Endodermal cell (in vitro differentiated cells): ENCODE measurements at regions not wholly inside any gene's neighbourhood (a gene's known extent, or its start where the extent isn't known, plus 50 kb on each side); places are given as distances from the start of the nearest gene placed in this dataset.

Source experiments
- DNase-seq: peaks from one replicate; pipeline ENCODE4 v3.0.0-alpha.2; 2017
- H3K27ac ChIP-seq: 2 replicates; pipeline ENCODE4 v1.5.1; 2013; ENCODE audit warnings: mild to moderate bottlenecking, low read depth, low read length, moderate library complexity
- H3K27me3 ChIP-seq: 2 replicates; pipeline ENCODE4 v1.6.1; 2013; ENCODE audit warnings: mild to moderate bottlenecking, low read length, moderate library complexity; ENCODE audit not compliant: insufficient read depth, control insufficient read depth, poor library complexity, severe bottlenecking
- H3K36me3 ChIP-seq: 2 replicates; pipeline ENCODE4 v1.7.0; 2013; ENCODE audit warnings: mild to moderate bottlenecking, low read length, moderate library complexity; ENCODE audit not compliant: control insufficient read depth, insufficient read depth
- H3K4me1 ChIP-seq: one replicate; pipeline ENCODE4 v1.7.0; 2013; ENCODE audit warnings: low read length; ENCODE audit not compliant: control insufficient read depth, insufficient read depth
- H3K4me3 ChIP-seq: 2 replicates; pipeline ENCODE4 v1.5.1; 2013; ENCODE audit warnings: mild to moderate bottlenecking, low read length, moderate library complexity
- H3K9ac ChIP-seq: 2 replicates; pipeline ENCODE4 v1.6.1; 2013; ENCODE audit warnings: mild to moderate bottlenecking, low read length, moderate library complexity; ENCODE audit not compliant: poor library complexity, severe bottlenecking; ENCODE audit errors: extremely low read depth
- H3K9me3 ChIP-seq: 2 replicates; pipeline ENCODE4 v1.6.1; 2013; ENCODE audit warnings: mild to moderate bottlenecking, low read length, moderate library complexity; ENCODE audit not compliant: control insufficient read depth
- H3K27ac Mint-ChIP-seq: 2 replicates; pipeline ENCODE4 v1.8.0; 2020; ENCODE audit warnings: mixed read lengths
- H3K27me3 Mint-ChIP-seq: 2 replicates; pipeline ENCODE4 v1.8.0; 2021; ENCODE audit warnings: mild to moderate bottlenecking, mixed read lengths; ENCODE audit not compliant: insufficient read depth
- H3K36me3 Mint-ChIP-seq: 2 replicates; pipeline ENCODE4 v1.8.0; 2020; ENCODE audit warnings: low read depth, mixed read lengths
- H3K4me1 Mint-ChIP-seq: 2 replicates; pipeline ENCODE4 v1.8.0; 2020; ENCODE audit warnings: mixed read lengths
- H3K4me3 Mint-ChIP-seq: 2 replicates; pipeline ENCODE4 v1.8.0; 2020; ENCODE audit warnings: mild to moderate bottlenecking, moderate library complexity, mixed read lengths
- H3K9me3 Mint-ChIP-seq: 2 replicates; pipeline ENCODE4 v1.8.0; 2020; ENCODE audit warnings: mild to moderate bottlenecking, mixed read lengths
- WGBS, 2 experiments: methylation state at CpG; one replicate each; pipeline versions ENCODE4 v1.1.5 to v1.1.7; 2013; ENCODE audit warnings: missing lambda C conversion rate in 2 of 2, mixed read lengths in 1 of 2; ENCODE audit not compliant: insufficient coverage in 1 of 2, insufficient read length in 1 of 2; 5-methylcytosine and 5-hydroxymethylcytosine counted together
- TF ChIP-seq, protein P1 (sequence below): fragments of 200-600 bp; sonication (generic); conservative IDR thresholded peaks from 2 replicates; pipeline ENCODE4 v1.5.0; 2021; ENCODE audit warnings: antibody characterized with exemption, mild to moderate bottlenecking

DNA sequence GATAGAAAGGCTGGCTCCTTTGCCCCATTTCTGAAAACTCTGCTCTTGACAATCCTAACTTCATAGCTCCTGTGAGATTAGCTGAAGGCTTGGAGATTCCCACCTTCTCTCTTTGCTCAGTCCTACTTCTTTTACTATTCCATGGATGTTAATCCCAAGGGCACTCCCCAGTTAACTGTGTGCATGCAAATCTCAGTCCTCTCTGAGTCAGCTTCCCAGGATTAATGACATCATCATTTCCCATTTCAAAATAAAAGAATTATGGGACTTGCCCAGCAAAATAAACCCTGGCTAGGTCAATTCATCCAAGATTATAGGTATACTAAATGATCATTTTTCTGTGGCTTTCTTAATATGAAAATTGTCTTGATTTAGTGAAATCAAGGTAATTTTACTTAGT lies 328.6 kb upstream of the NR3C2 start:
- TF ChIP-seq, protein P1, sequence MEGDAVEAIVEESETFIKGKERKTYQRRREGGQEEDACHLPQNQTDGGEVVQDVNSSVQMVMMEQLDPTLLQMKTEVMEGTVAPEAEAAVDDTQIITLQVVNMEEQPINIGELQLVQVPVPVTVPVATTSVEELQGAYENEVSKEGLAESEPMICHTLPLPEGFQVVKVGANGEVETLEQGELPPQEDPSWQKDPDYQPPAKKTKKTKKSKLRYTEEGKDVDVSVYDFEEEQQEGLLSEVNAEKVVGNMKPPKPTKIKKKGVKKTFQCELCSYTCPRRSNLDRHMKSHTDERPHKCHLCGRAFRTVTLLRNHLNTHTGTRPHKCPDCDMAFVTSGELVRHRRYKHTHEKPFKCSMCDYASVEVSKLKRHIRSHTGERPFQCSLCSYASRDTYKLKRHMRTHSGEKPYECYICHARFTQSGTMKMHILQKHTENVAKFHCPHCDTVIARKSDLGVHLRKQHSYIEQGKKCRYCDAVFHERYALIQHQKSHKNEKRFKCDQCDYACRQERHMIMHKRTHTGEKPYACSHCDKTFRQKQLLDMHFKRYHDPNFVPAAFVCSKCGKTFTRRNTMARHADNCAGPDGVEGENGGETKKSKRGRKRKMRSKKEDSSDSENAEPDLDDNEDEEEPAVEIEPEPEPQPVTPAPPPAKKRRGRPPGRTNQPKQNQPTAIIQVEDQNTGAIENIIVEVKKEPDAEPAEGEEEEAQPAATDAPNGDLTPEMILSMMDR, result no peak
- H3K9me3 Mint-ChIP-seq, result no peaks in the 10 kb centered on the region
- no peaks in the 10 kb centered on the region for H3K4me1 ChIP-seq
- no peak overlapping the region for H3K27ac ChIP-seq
- no peak overlapping the region for H3K4me3 ChIP-seq
- no peaks in the 10 kb centered on the region for H3K9me3 ChIP-seq
- H3K27me3 ChIP-seq, result no peaks in the 10 kb centered on the region
- DNase-seq, result no peak
- no peak overlapping the region for H3K9ac ChIP-seq
- no peaks in the 10 kb centered on the region for H3K4me1 Mint-ChIP-seq
- no peak overlapping the region for H3K27ac Mint-ChIP-seq
- H3K4me3 Mint-ChIP-seq, result no peak overlapping the region
- H3K27me3 Mint-ChIP-seq, result no peaks in the 10 kb centered on the region
- H3K36me3 Mint-ChIP-seq, result no peaks in the 10 kb centered on the region
- H3K36me3 ChIP-seq, result no peaks in the 10 kb centered on the region

DNA sequence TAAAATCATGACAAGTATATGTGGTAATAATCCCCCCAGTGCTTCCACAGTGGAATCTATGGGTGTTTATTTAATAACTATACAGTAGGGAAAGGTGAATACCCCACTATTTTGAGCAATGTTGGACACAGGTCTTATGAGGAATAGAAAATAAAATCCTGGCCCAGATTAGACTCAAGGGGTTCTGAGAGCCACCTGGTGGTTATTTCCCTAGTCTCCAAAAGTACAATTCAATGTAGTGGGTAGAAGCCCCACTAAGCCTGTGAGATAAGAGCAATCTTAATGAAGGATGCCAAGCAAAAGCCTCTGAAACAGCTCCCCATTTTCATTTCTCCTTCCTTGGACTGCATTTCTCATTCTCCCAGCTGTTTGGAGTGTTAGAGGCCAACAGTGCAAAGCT lies 328.2 kb upstream of the NR3C2 start:
- no peak overlapping the region for H3K27ac Mint-ChIP-seq
- Histone ChIP-seq H3K4me3 (no peak overlapping the region), H3K27me3 (no peaks in the 10 kb centered on the region), H3K27ac (no peak overlapping the region), H3K9me3 (no peaks in the 10 kb centered on the region), H3K9ac (no peak overlapping the region), H3K4me1 (no peaks in the 10 kb centered on the region), H3K36me3 (no peaks in the 10 kb centered on the region)
- no peak for DNase-seq
- no peak overlapping the region for H3K4me3 Mint-ChIP-seq
- H3K4me1 Mint-ChIP-seq, result no peaks in the 10 kb centered on the region
- no peaks in the 10 kb centered on the region for H3K27me3 Mint-ChIP-seq
- no peaks in the 10 kb centered on the region for H3K9me3 Mint-ChIP-seq
- TF ChIP-seq, protein P1, result peak; percentile 53
- H3K36me3 Mint-ChIP-seq, result no peaks in the 10 kb centered on the region

DNA sequence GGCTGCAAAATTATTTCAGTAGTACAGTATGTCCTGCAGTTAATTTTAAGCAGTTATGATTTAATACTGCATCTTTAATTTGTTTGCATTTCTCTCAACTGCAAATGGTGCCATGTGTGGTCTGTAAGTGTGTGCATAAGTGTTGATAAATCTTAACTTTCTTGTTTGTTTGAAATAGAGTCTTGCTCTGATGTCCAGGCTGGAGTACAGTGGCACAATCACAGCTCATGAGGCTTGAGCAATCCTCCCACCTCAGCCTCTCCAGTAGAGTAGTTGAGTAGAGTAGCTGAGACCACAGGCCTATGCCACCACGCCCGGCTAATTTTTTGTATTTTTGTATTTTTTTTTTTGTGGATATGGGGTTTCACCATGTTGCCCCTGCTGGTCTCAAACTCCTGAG lies 322.5 kb upstream of the NR3C2 start:
- DNase-seq, result no peak
- Histone ChIP-seq H3K4me3 (no peak overlapping the region), H3K27me3 (no peaks in the 10 kb centered on the region), H3K9ac (no peak overlapping the region), H3K9me3 (peaks cover 9% of the 10 kb centered on the region), H3K27ac (no peak overlapping the region), H3K4me1 (no peaks in the 10 kb centered on the region), H3K36me3 (no peaks in the 10 kb centered on the region)
- Mint-ChIP-seq H3K36me3 (no peaks in the 10 kb centered on the region), H3K9me3 (peaks cover 15% of the 10 kb centered on the region), H3K4me1 (no peaks in the 10 kb centered on the region), H3K4me3 (no peak overlapping the region), H3K27ac (no peak overlapping the region), H3K27me3 (peaks cover 4% of the 10 kb centered on the region)
- TF ChIP-seq, protein P1, result no peak
- 50% methylated on average over 2 of the region's 2 CpGs; no CpG with 5 or more reads in 1 of the 2 experiments for WGBS, 2 experiments
